Neural cell (in vitro differentiated cells): ENCODE measurements at regions not wholly inside any gene's neighbourhood (a gene's known extent, or its start where the extent isn't known, plus 50 kb on each side); places are given as distances from the start of the nearest gene placed in this dataset.

ENCODE experiments used
- H2AFZ ChIP-seq: fragments of 200-600, 300-800 bp; sonication (generic), shearing (Covaris generic); 2 replicates; pipeline ENCODE4 v1.6.0; 2014; ENCODE audit warnings: low read depth, mild to moderate bottlenecking, antibody characterized with exemption, low read length, moderate library complexity
- H3F3A ChIP-seq: fragments of 200-600 bp; shearing (Covaris generic); 2 replicates; pipeline ENCODE4 v1.6.1; 2016; ENCODE audit warnings: mild to moderate bottlenecking, moderate library complexity, mixed read lengths, antibody characterized with exemption, low read length; ENCODE audit not compliant: insufficient read depth, poor library complexity, severe bottlenecking
- H3K27ac ChIP-seq: fragments of 200-600, 300-800 bp; sonication (generic), shearing (Covaris generic); 2 replicates; pipeline ENCODE4 v1.5.1; 2014; ENCODE audit warnings: mild to moderate bottlenecking, low read length, moderate library complexity
- H3K27me3 ChIP-seq: fragments of 300-800, 200-600 bp; sonication (generic), shearing (Covaris generic); 2 replicates; pipeline ENCODE4 v1.6.0; 2014; ENCODE audit warnings: mild to moderate bottlenecking, low read depth, low read length, moderate library complexity; ENCODE audit not compliant: insufficient read depth
- H3K36me3 ChIP-seq: fragments of 300-800, 200-600 bp; sonication (generic), shearing (Covaris generic); 2 replicates; pipeline ENCODE4 v1.5.1; 2014; ENCODE audit warnings: mild to moderate bottlenecking, antibody characterized with exemption, low read length, moderate library complexity; ENCODE audit not compliant: insufficient read depth
- H3K4me2 ChIP-seq: fragments of 300-800, 200-600 bp; sonication (generic), shearing (Covaris generic); 2 replicates; pipeline ENCODE4 v1.6.0; 2014; ENCODE audit warnings: mild to moderate bottlenecking, low read length
- H3K4me3 ChIP-seq: fragments of 300-800, 200-600 bp; sonication (generic), shearing (Covaris generic); 2 replicates; pipeline ENCODE4 v1.5.1; 2014; ENCODE audit warnings: mild to moderate bottlenecking, low read length, moderate library complexity
- H3K79me2 ChIP-seq: fragments of 200-600 bp; shearing (Covaris generic); replicated peaks from 2 replicates; pipeline ENCODE4 v1.6.0; 2014; ENCODE audit warnings: mild to moderate bottlenecking, low read length, moderate library complexity; ENCODE audit not compliant: insufficient read depth
- H3K9ac ChIP-seq: fragments of 300-800, 200-600 bp; sonication (generic), shearing (Covaris generic); 2 replicates; pipeline ENCODE4 v1.6.1; 2016; ENCODE audit warnings: mild to moderate bottlenecking, low read length, mixed read lengths
- H3K9me2 ChIP-seq: fragments of 200-600 bp; shearing (Covaris generic); 2 replicates; pipeline ENCODE4 v1.6.1; 2016; ENCODE audit warnings: mild to moderate bottlenecking, low read length, mixed read lengths; ENCODE audit not compliant: insufficient read depth
- H3K9me3 ChIP-seq: fragments of 200-600, 300-800 bp; sonication (generic), shearing (Covaris generic); 2 replicates; pipeline ENCODE4 v1.6.1; 2016; ENCODE audit warnings: mild to moderate bottlenecking, mixed run types, low read length, moderate library complexity, mixed read lengths
- H4K20me1 ChIP-seq: fragments of 200-600 bp; shearing (Covaris generic); 2 replicates; pipeline ENCODE4 v1.6.1; 2016; ENCODE audit warnings: mild to moderate bottlenecking, mixed run types; ENCODE audit not compliant: insufficient read depth
- EP300 ChIP-seq: fragments of 450-650 bp; conservative IDR thresholded peaks from 2 replicates; pipeline ENCODE4 v1.6.1; 2014; ENCODE audit warnings: antibody characterized with exemption, mild to moderate bottlenecking, moderate library complexity; ENCODE audit not compliant: poor library complexity, severe bottlenecking
- EZH2 ChIP-seq: fragments of 200-600, 300-800 bp; shearing (Covaris generic), sonication (generic); IDR thresholded peaks from 2 replicates; pipeline ENCODE4 v1.6.1; 2014; ENCODE audit warnings: antibody characterized with exemption, low read length, borderline replicate concordance, mild to moderate bottlenecking; ENCODE audit not compliant: insufficient read depth, poor library complexity, severe bottlenecking
- MXI1 ChIP-seq: fragments of 450-650 bp; conservative IDR thresholded peaks from 2 replicates; pipeline ENCODE4 v1.6.1; 2014; ENCODE audit warnings: antibody characterized with exemption, mild to moderate bottlenecking; ENCODE audit not compliant: poor library complexity, severe bottlenecking
- POLR2AphosphoS5 ChIP-seq: IDR thresholded peaks from 2 replicates; pipeline ENCODE4 v1.6.1; 2012
- RAD21 ChIP-seq: fragments of 450-650 bp; conservative IDR thresholded peaks from 2 replicates; pipeline ENCODE4 v1.6.1; 2014; ENCODE audit warnings: antibody characterized with exemption, mild to moderate bottlenecking, moderate library complexity
- SMC3 ChIP-seq: fragments of 450-650 bp; conservative IDR thresholded peaks from 2 replicates; pipeline ENCODE4 v1.6.1; 2014; ENCODE audit warnings: antibody characterized with exemption, mild to moderate bottlenecking, moderate library complexity; ENCODE audit not compliant: poor library complexity
- TAF1 ChIP-seq: IDR thresholded peaks from 2 replicates; pipeline ENCODE4 v1.6.1; 2012; ENCODE audit warnings: low read depth
- TF ChIP-seq, protein P1 (sequence below): fragments of 450-650 bp; IDR thresholded peaks from 2 replicates; pipeline ENCODE4 v1.5.1; 2014; ENCODE audit warnings: antibody characterized with exemption, mild to moderate bottlenecking, moderate library complexity; ENCODE audit not compliant: poor library complexity, severe bottlenecking
- TF ChIP-seq, protein P2 (sequence below): IDR thresholded peaks from 2 replicates; pipeline ENCODE4 v1.6.1; 2012; ENCODE audit warnings: borderline replicate concordance

DNA sequence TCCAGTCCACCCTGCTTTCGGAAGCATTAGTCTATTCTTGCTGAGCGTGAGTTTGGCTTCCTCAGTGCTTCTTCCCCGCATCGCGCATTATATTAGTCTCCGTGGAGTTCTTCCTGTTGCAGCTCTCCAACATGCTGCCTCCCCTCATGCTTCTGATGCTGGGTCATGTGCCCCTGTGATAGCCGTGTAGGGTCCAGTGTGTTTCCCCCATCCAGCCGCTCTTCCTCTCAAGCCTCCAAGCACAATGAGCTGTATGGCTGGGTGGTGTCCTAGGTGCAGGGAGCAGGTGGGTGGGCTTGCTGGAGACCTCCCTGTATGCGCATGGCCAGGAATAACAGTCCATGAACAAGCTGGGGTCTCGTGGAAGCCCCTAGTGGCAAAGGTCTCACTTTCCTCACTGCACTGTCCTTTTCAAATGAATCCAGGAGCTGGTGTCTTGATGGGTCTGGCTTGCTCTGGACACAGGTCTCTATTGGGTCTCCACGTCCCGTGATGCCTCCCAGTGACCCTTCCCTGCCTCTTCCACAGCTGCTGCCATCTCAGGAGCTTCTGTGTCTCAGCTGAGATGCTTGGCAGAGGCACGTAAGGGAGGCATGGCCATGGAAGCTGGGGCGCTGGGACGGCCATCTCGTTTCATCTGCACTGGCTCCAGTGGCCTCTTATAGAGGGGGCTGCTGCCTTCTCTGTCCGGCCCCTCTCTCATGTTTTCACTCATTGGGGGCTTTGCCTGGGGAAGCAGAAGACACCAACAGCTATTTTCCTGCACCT, 54.8 kb upstream of the HDAC4 start:
- Histone ChIP-seq H3K4me3 (no peak overlapping the region), H4K20me1 (no peaks in the 10 kb centered on the region), H3K79me2 (no peaks in the 10 kb centered on the region), H3F3A (no peaks in the 10 kb centered on the region), H3K36me3 (no peaks in the 10 kb centered on the region), H3K27ac (no peak overlapping the region), H3K9me3 (peaks cover 4% of the 10 kb centered on the region), H3K9ac (no peak overlapping the region), H3K9me2 (no peaks in the 10 kb centered on the region), H3K4me2 (no peak overlapping the region), H2AFZ (no peak overlapping the region), H3K27me3 (no peaks in the 10 kb centered on the region)
- TF ChIP-seq SMC3 (no peak), RAD21 (no peak), EP300 (no peak), POLR2AphosphoS5 (no peak), MXI1 (no peak), TAF1 (no peak), EZH2 (no peak)
- TF ChIP-seq, protein P1, sequence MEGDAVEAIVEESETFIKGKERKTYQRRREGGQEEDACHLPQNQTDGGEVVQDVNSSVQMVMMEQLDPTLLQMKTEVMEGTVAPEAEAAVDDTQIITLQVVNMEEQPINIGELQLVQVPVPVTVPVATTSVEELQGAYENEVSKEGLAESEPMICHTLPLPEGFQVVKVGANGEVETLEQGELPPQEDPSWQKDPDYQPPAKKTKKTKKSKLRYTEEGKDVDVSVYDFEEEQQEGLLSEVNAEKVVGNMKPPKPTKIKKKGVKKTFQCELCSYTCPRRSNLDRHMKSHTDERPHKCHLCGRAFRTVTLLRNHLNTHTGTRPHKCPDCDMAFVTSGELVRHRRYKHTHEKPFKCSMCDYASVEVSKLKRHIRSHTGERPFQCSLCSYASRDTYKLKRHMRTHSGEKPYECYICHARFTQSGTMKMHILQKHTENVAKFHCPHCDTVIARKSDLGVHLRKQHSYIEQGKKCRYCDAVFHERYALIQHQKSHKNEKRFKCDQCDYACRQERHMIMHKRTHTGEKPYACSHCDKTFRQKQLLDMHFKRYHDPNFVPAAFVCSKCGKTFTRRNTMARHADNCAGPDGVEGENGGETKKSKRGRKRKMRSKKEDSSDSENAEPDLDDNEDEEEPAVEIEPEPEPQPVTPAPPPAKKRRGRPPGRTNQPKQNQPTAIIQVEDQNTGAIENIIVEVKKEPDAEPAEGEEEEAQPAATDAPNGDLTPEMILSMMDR = no peak
- TF ChIP-seq, protein P2, sequence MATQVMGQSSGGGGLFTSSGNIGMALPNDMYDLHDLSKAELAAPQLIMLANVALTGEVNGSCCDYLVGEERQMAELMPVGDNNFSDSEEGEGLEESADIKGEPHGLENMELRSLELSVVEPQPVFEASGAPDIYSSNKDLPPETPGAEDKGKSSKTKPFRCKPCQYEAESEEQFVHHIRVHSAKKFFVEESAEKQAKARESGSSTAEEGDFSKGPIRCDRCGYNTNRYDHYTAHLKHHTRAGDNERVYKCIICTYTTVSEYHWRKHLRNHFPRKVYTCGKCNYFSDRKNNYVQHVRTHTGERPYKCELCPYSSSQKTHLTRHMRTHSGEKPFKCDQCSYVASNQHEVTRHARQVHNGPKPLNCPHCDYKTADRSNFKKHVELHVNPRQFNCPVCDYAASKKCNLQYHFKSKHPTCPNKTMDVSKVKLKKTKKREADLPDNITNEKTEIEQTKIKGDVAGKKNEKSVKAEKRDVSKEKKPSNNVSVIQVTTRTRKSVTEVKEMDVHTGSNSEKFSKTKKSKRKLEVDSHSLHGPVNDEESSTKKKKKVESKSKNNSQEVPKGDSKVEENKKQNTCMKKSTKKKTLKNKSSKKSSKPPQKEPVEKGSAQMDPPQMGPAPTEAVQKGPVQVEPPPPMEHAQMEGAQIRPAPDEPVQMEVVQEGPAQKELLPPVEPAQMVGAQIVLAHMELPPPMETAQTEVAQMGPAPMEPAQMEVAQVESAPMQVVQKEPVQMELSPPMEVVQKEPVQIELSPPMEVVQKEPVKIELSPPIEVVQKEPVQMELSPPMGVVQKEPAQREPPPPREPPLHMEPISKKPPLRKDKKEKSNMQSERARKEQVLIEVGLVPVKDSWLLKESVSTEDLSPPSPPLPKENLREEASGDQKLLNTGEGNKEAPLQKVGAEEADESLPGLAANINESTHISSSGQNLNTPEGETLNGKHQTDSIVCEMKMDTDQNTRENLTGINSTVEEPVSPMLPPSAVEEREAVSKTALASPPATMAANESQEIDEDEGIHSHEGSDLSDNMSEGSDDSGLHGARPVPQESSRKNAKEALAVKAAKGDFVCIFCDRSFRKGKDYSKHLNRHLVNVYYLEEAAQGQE = no peak

DNA sequence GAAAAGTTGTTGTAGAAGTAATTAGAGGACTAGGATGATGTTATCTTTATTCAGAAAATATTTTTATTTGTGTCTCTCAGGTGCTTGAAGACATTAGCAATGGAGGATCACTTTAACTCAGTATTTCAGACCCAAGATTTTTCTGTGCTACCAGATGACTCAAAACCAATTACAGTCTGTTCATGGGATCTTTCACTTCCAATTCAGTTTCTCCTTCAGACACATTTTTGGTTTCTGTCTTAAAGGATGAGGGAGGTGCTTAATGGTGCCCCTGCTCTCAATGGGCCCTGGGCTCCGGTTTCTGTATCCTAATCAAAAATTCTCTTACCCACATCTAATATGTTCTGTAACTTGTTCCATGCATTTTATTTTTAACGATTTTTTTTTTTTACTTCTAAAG, 53.7 kb upstream of the HDAC4 start:
- Histone ChIP-seq H3F3A (no peaks in the 10 kb centered on the region), H2AFZ (no peak overlapping the region), H3K36me3 (no peaks in the 10 kb centered on the region), H3K9ac (no peak overlapping the region), H3K27ac (no peak overlapping the region), H3K27me3 (no peaks in the 10 kb centered on the region), H4K20me1 (no peaks in the 10 kb centered on the region), H3K4me2 (no peak overlapping the region), H3K79me2 (no peaks in the 10 kb centered on the region), H3K9me2 (no peaks in the 10 kb centered on the region), H3K9me3 (peaks cover 4% of the 10 kb centered on the region), H3K4me3 (no peak overlapping the region)
- TF ChIP-seq TAF1 (no peak), SMC3 (no peak), RAD21 (no peak), EP300 (no peak), MXI1 (no peak), POLR2AphosphoS5 (no peak), EZH2 (no peak)
- TF ChIP-seq, protein P2 = no peak
- TF ChIP-seq, protein P1 = no peak
